ENCODE measurements at regions not wholly inside any gene's neighbourhood (a gene's known extent, or its start where the extent isn't known, plus 50 kb on each side); places are given as distances from the start of the nearest gene placed in this dataset.

GRCh38 chr18:60279391-60279790 lies 93.2 kb downstream of the MC4R start:
- WGBS = no CpG with 5 or more reads among the region's 1 CpG
- H2BK12ac ChIP-seq (ENCODE audit: low read length in 2 of 2) = no peak overlapping the region
- no peaks in the 10 kb centered on the region for H3K79me1 ChIP-seq (replicated peaks; ENCODE audit: low read length, poor library complexity, severe bottlenecking)
- H3K27ac ChIP-seq (ENCODE audit: low read length, poor library complexity, severe bottlenecking) = no peak overlapping the region
- no peak overlapping the region for H2AK5ac ChIP-seq (ENCODE audit: low read length, severe bottlenecking)
- H2BK120ac ChIP-seq (ENCODE audit: low read depth, low read length) = no peak overlapping the region
- no peaks in the 10 kb centered on the region for H3K9me3 ChIP-seq (ENCODE audit: control insufficient read depth, low read length)
- H2AFZ ChIP-seq (ENCODE audit: low read depth, low read length) = no peak overlapping the region
- H3K23ac ChIP-seq (ENCODE audit: low read length in 2 of 2) = no peak overlapping the region
- no peaks in the 10 kb centered on the region for H3K27me3 ChIP-seq (ENCODE audit: control insufficient read depth in 1 of 2, insufficient read depth in 1 of 2, low read length in 2 of 2)
- H3K4me3 ChIP-seq (ENCODE audit: insufficient read depth in 1 of 2, low read depth in 1 of 2, low read length in 2 of 2) = no peak overlapping the region
- H3K36me3 ChIP-seq (ENCODE audit: control insufficient read depth in 1 of 2, insufficient read depth in 2 of 2, low read depth in 1 of 2, low read length in 2 of 2) = no peaks in the 10 kb centered on the region
- no peak overlapping the region for H4K91ac ChIP-seq (ENCODE audit: low read length)
- no peak overlapping the region for H3K4ac ChIP-seq (ENCODE audit: low read depth in 1 of 2, low read length in 2 of 2)
- no peaks in the 10 kb centered on the region for H3K4me1 ChIP-seq (ENCODE audit: control insufficient read depth, insufficient read depth, low read depth, low read length)
- no peak overlapping the region for H2BK15ac ChIP-seq (ENCODE audit: low read depth, poor library complexity, severe bottlenecking)
- DNase-seq = no peak
- no peak overlapping the region for H4K8ac ChIP-seq (ENCODE audit: low read length)
- no peak overlapping the region for H2BK5ac ChIP-seq (ENCODE audit: low read depth, low read length, poor library complexity, severe bottlenecking)
- H3K14ac ChIP-seq (ENCODE audit: low read length in 2 of 2) = no peak overlapping the region
- no peak overlapping the region for H3K4me2 ChIP-seq (ENCODE audit: low read length, poor library complexity, severe bottlenecking)
- H3K9ac ChIP-seq (ENCODE audit: low read length) = no peak overlapping the region
- H3K18ac ChIP-seq (ENCODE audit: low read depth in 1 of 2, low read length in 2 of 2) = no peak overlapping the region

GRCh38 chr18:60277855-60278480 lies 94.6 kb downstream of the MC4R start:
- 52% methylated on average over 4 of the region's 4 CpGs for WGBS
- H4K8ac ChIP-seq (ENCODE audit: low read length) = no peak overlapping the region
- H2AFZ ChIP-seq (ENCODE audit: low read depth, low read length) = no peak overlapping the region
- H3K23ac ChIP-seq (ENCODE audit: low read length in 2 of 2) = no peak overlapping the region
- peak; percentile 27 for DNase-seq
- no peaks in the 10 kb centered on the region for H3K4me1 ChIP-seq (ENCODE audit: control insufficient read depth, insufficient read depth, low read depth, low read length)
- no peak overlapping the region for H2BK12ac ChIP-seq (ENCODE audit: low read length in 2 of 2)
- no peak overlapping the region for H4K91ac ChIP-seq (ENCODE audit: low read length)
- H3K79me1 ChIP-seq (replicated peaks; ENCODE audit: low read length, poor library complexity, severe bottlenecking) = no peaks in the 10 kb centered on the region
- no peak overlapping the region for H2BK5ac ChIP-seq (ENCODE audit: low read depth, low read length, poor library complexity, severe bottlenecking)
- H3K4me3 ChIP-seq (ENCODE audit: insufficient read depth in 1 of 2, low read depth in 1 of 2, low read length in 2 of 2) = no peak overlapping the region
- H3K4me2 ChIP-seq (ENCODE audit: low read length, poor library complexity, severe bottlenecking) = no peak overlapping the region
- no peak overlapping the region for H3K4ac ChIP-seq (ENCODE audit: low read depth in 1 of 2, low read length in 2 of 2)
- no peak overlapping the region for H3K27ac ChIP-seq (ENCODE audit: low read length, poor library complexity, severe bottlenecking)
- no peak overlapping the region for H3K9ac ChIP-seq (ENCODE audit: low read length)
- H2BK15ac ChIP-seq (ENCODE audit: low read depth, poor library complexity, severe bottlenecking) = no peak overlapping the region
- peaks cover 2% of the 10 kb centered on the region for H3K9me3 ChIP-seq (ENCODE audit: control insufficient read depth, low read length)
- H3K27me3 ChIP-seq (ENCODE audit: control insufficient read depth in 1 of 2, insufficient read depth in 1 of 2, low read length in 2 of 2) = no peaks in the 10 kb centered on the region
- no peak overlapping the region for H3K14ac ChIP-seq (ENCODE audit: low read length in 2 of 2)
- H2AK5ac ChIP-seq (ENCODE audit: low read length, severe bottlenecking) = no peak overlapping the region
- H3K18ac ChIP-seq (ENCODE audit: low read depth in 1 of 2, low read length in 2 of 2) = no peak overlapping the region
- H2BK120ac ChIP-seq (ENCODE audit: low read depth, low read length) = no peak overlapping the region
- no peaks in the 10 kb centered on the region for H3K36me3 ChIP-seq (ENCODE audit: control insufficient read depth in 1 of 2, insufficient read depth in 2 of 2, low read depth in 1 of 2, low read length in 2 of 2)

- no peak overlapping the region for H3K4me3 ChIP-seq (ENCODE audit: insufficient read depth in 1 of 2, low read depth in 1 of 2, low read length in 2 of 2)
- H3K4me1 ChIP-seq (ENCODE audit: control insufficient read depth, insufficient read depth, low read depth, low read length) = no peaks in the 10 kb centered on the region
- H2BK5ac ChIP-seq (ENCODE audit: low read depth, low read length, poor library complexity, severe bottlenecking) = no peak overlapping the region
- H2BK12ac ChIP-seq (ENCODE audit: low read length in 2 of 2) = no peak overlapping the region
- H3K79me1 ChIP-seq (replicated peaks; ENCODE audit: low read length, poor library complexity, severe bottlenecking) = no peaks in the 10 kb centered on the region
- H3K9ac ChIP-seq (ENCODE audit: low read length) = no peak overlapping the region
- no peak for DNase-seq
- no peak overlapping the region for H3K4me2 ChIP-seq (ENCODE audit: low read length, poor library complexity, severe bottlenecking)
- H3K36me3 ChIP-seq (ENCODE audit: control insufficient read depth in 1 of 2, insufficient read depth in 2 of 2, low read depth in 1 of 2, low read length in 2 of 2) = no peaks in the 10 kb centered on the region
- WGBS = 90% methylated on average over 4 of the region's 4 CpGs
- no peak overlapping the region for H2BK120ac ChIP-seq (ENCODE audit: low read depth, low read length)
- H3K27me3 ChIP-seq (ENCODE audit: control insufficient read depth in 1 of 2, insufficient read depth in 1 of 2, low read length in 2 of 2) = no peaks in the 10 kb centered on the region
- H3K14ac ChIP-seq (ENCODE audit: low read length in 2 of 2) = no peak overlapping the region
- H4K8ac ChIP-seq (ENCODE audit: low read length) = no peak overlapping the region
- H3K9me3 ChIP-seq (ENCODE audit: control insufficient read depth, low read length) = peaks cover 10% of the 10 kb centered on the region
- no peak overlapping the region for H2AK5ac ChIP-seq (ENCODE audit: low read length, severe bottlenecking)
- H3K23ac ChIP-seq (ENCODE audit: low read length in 2 of 2) = no peak overlapping the region
- H3K18ac ChIP-seq (ENCODE audit: low read depth in 1 of 2, low read length in 2 of 2) = no peak overlapping the region
- no peak overlapping the region for H3K27ac ChIP-seq (ENCODE audit: low read length, poor library complexity, severe bottlenecking)
- no peak overlapping the region for H2BK15ac ChIP-seq (ENCODE audit: low read depth, poor library complexity, severe bottlenecking)
- H3K4ac ChIP-seq (ENCODE audit: low read depth in 1 of 2, low read length in 2 of 2) = no peak overlapping the region
- H2AFZ ChIP-seq (ENCODE audit: low read depth, low read length) = no peak overlapping the region
- no peak overlapping the region for H4K91ac ChIP-seq (ENCODE audit: low read length)
Measured at GRCh38 chr18:60267391-60268058, 105.0 kb downstream of the MC4R start.

GRCh38 chr18:60266558-60266957 lies 106.0 kb downstream of the MC4R start:
- Histone ChIP-seq H3K14ac (ENCODE audit: low read length in 2 of 2) (no peak overlapping the region), H3K36me3 (ENCODE audit: control insufficient read depth in 1 of 2, insufficient read depth in 2 of 2, low read depth in 1 of 2, low read length in 2 of 2) (no peaks in the 10 kb centered on the region), H3K4me2 (ENCODE audit: low read length, poor library complexity, severe bottlenecking) (no peak overlapping the region), H3K23ac (ENCODE audit: low read length in 2 of 2) (no peak overlapping the region), H3K79me1 (replicated peaks; ENCODE audit: low read length, poor library complexity, severe bottlenecking) (no peaks in the 10 kb centered on the region), H3K4ac (ENCODE audit: low read depth in 1 of 2, low read length in 2 of 2) (no peak overlapping the region), H2AFZ (ENCODE audit: low read depth, low read length) (no peak overlapping the region), H3K9ac (ENCODE audit: low read length) (no peak overlapping the region), H2BK5ac (ENCODE audit: low read depth, low read length, poor library complexity, severe bottlenecking) (no peak overlapping the region), H2BK15ac (ENCODE audit: low read depth, poor library complexity, severe bottlenecking) (no peak overlapping the region), H3K9me3 (ENCODE audit: control insufficient read depth, low read length) (peaks cover 4% of the 10 kb centered on the region), H2AK5ac (ENCODE audit: low read length, severe bottlenecking) (no peak overlapping the region), H3K27me3 (ENCODE audit: control insufficient read depth in 1 of 2, insufficient read depth in 1 of 2, low read length in 2 of 2) (no peaks in the 10 kb centered on the region), H2BK120ac (ENCODE audit: low read depth, low read length) (no peak overlapping the region), H3K27ac (ENCODE audit: low read length, poor library complexity, severe bottlenecking) (no peak overlapping the region), H3K4me3 (ENCODE audit: insufficient read depth in 1 of 2, low read depth in 1 of 2, low read length in 2 of 2) (no peak overlapping the region), H4K91ac (ENCODE audit: low read length) (no peak overlapping the region), H2BK12ac (ENCODE audit: low read length in 2 of 2) (no peak overlapping the region), H3K4me1 (ENCODE audit: control insufficient read depth, insufficient read depth, low read depth, low read length) (no peaks in the 10 kb centered on the region), H3K18ac (ENCODE audit: low read depth in 1 of 2, low read length in 2 of 2) (peak overlapping the region in 1 of 2 experiments; percentile 34), H4K8ac (ENCODE audit: low read length) (no peak overlapping the region)
- peak; percentile 25 for DNase-seq
- 75% methylated on average over 3 of the region's 5 CpGs for WGBS

All from mesenchymal stem cell (in vitro differentiated cells and primary cell).